ENCODE measurements at regions not wholly inside any gene's neighbourhood (a gene's known extent, or its start where the extent isn't known, plus 50 kb on each side); places are given as distances from the start of the nearest gene placed in this dataset.

DNA sequence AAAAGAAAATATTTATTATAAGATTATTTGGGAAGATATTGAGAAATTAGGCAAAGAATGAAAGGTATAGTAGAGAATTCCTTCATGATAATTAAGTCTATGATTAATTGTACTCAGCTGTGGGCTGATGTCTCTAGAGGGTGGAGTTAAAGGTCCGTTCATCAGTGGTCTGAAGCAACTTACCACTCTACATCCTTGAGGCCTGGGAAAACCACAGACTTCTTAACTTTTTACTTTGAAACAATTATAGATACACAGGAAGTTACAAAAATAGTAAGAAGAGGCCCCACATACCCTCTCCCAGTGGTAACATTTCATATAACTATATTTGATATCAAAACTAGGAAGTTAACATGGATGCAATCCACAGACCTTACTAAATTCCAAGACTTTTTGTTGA is 167.0 kb upstream of the NECTIN1 start:
- intact Hi-C loops (cut with DNase I), result no loop called here
- Histone ChIP-seq H3K9me3 (no peaks in the 10 kb centered on the region), H3K27me3 (no peaks in the 10 kb centered on the region), H3K4me1 (peaks cover 0 to 19% (median 4%) of the 10 kb centered on the region in 12 donors), H3K4me3 (no peak overlapping the region), H3K36me3 (no peaks in the 10 kb centered on the region), H3K27ac (no peak overlapping the region)
- no peak for DNase-seq
- no peak for ATAC-seq
- TF ChIP-seq POLR2A (IDR thresholded peaks at IDR 0.05), result no peak
- TF ChIP-seq, protein P1, sequence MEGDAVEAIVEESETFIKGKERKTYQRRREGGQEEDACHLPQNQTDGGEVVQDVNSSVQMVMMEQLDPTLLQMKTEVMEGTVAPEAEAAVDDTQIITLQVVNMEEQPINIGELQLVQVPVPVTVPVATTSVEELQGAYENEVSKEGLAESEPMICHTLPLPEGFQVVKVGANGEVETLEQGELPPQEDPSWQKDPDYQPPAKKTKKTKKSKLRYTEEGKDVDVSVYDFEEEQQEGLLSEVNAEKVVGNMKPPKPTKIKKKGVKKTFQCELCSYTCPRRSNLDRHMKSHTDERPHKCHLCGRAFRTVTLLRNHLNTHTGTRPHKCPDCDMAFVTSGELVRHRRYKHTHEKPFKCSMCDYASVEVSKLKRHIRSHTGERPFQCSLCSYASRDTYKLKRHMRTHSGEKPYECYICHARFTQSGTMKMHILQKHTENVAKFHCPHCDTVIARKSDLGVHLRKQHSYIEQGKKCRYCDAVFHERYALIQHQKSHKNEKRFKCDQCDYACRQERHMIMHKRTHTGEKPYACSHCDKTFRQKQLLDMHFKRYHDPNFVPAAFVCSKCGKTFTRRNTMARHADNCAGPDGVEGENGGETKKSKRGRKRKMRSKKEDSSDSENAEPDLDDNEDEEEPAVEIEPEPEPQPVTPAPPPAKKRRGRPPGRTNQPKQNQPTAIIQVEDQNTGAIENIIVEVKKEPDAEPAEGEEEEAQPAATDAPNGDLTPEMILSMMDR (IDR thresholded peaks at IDR 0.05), result no peak
- 50 to 66% (median 56%) methylated on average over 1 of the region's 1 CpG for WGBS, 4 donors

DNA sequence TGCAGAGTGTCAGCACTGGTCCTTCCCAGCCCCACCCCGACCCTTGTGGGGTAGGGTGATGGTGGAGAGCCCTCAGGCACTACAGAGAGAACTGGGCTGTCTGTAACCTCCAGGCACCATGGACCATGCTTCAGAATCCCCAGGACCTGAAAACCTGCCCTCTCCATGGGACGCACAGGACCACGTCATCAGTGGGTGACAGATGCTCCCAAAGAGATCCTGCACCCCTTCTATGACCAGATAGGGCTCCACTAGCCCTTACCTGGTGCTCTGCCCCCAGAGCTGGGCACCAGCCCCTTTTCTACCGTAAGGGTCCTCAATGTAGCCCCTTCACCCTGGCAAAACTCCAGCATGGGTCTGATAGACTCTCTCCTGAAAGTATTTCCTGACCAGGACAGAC is 165.9 kb upstream of the NECTIN1 start:
- Histone ChIP-seq H3K36me3 (no peaks in the 10 kb centered on the region), H3K4me3 (no peak overlapping the region), H3K27me3 (no peaks in the 10 kb centered on the region), H3K4me1 (peaks cover 0 to 28% (median 7%) of the 10 kb centered on the region in 12 donors), H3K9me3 (no peaks in the 10 kb centered on the region), H3K27ac (no peak overlapping the region)
- DNase-seq, result no peak
- no peak for ATAC-seq
- no peak for TF ChIP-seq POLR2A (IDR thresholded peaks at IDR 0.05)
- TF ChIP-seq, protein P1 (IDR thresholded peaks at IDR 0.05), result no peak
- intact Hi-C loops (cut with DNase I), result no loop called here
- 87 to 96% (median 91%) methylated on average over 4 of the region's 4 CpGs for WGBS, 4 donors

DNA sequence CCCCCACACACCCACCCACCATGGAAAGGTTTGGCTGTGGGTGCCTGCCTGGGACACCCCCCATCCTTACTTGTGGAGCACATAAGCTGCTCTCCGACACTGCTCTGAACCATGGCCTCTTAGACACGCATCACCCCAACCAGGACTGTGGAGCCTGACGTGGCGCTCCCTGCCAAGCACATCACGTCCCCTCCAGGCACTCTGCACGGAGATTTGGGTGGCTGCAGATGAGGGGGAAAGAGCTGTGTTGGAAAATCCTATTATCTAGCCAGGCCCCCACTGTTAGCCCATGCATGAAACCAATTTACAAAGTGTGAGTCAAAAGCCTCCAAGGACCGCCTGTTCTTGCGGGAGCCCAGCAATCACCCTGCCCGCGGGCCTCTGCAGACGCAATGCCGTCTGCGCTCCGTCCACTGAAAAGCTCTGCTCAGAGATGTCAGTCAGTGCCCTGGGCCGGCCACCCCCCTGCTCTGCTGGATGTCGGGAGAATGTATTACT is 163.4 kb upstream of the NECTIN1 start:
- intact Hi-C loops (cut with DNase I), result no loop called here
- H3K27ac ChIP-seq, result peak overlapping the region; percentile 51 to 93 (median 78)
- H3K4me3 ChIP-seq, result peak overlapping the region in 1 of 12 donors; percentile 36

DNA sequence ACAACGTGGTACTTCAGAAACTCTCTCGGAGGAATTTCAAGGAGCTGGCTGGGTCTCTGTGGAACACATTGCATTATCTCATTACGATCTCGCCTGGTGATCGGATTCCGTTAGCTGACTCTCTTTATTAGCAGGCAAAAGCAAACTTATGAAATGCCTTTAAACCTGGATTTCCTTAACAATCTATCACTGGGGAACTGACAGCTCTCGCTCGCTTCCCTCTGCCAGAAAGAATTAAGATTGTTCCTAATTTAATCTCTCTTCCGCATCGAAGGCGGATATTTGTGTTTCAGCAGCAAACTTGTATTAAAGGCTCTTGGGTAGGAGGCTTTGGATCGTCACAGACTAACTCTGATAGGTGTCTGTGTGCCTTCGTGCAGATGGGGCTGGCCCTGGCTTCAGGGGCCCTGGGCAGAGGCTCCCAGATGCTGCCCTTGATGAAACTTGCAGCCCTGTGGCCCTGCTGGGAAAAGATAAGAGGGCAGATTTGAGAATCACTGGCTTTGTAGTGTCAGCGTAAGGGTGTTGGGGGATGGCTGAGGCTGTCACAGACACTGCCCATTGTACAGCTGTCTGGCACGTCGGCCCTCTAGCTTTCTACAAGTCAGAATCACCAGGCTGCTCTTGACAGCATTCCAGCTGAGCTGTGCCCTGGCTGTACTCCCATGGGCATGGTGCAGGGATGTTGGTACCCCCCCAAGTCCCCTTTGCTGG is 162.2 kb upstream of the NECTIN1 start:
- no peak for TF ChIP-seq POLR2A (IDR thresholded peaks at IDR 0.05)
- TF ChIP-seq, protein P1 (IDR thresholded peaks at IDR 0.05), result no peak
- Histone ChIP-seq H3K27me3 (peaks cover 0 to 3% (median 0%) of the 10 kb centered on the region in 9 donors), H3K4me3 (no peak overlapping the region), H3K36me3 (no peaks in the 10 kb centered on the region), H3K27ac (peak overlapping the region in 11 of 12 donors; percentile 52 to 93 (median 81)), H3K9me3 (no peaks in the 10 kb centered on the region), H3K4me1 (peaks cover 0 to 39% (median 13%) of the 10 kb centered on the region in 12 donors)
- peak; percentile 76 to 92 (median 77) for DNase-seq
- intact Hi-C loops (cut with DNase I), result loop anchor here in 3 of 10 donors (1.0 to 2.0 kb wide), 2 partner anchors 112 kb away; no protein-coding TSS in a partner anchor
- ATAC-seq, result peak; percentile 86 to 97 (median 88)
- WGBS, 4 donors, result 30 to 39% (median 33%) methylated on average over 14 to 16 of the region's 16 CpGs

More for the DNA sequence above, 163.4 kb upstream of the NECTIN1 start:
- H3K9me3 ChIP-seq, result no peaks in the 10 kb centered on the region
- DNase-seq, result peak in 4 of 5 donors; percentile 23 to 84 (median 50)
- 20 to 54% (median 41%) methylated on average over 12 to 16 of the region's 16 CpGs for WGBS, 4 donors
- H3K27me3 ChIP-seq, result no peaks in the 10 kb centered on the region
- ATAC-seq, result peak; percentile 73 to 88 (median 78)
- TF ChIP-seq, protein P1 (IDR thresholded peaks at IDR 0.05), result no peak
- no peak for TF ChIP-seq POLR2A (IDR thresholded peaks at IDR 0.05)
- peaks cover 0 to 39% (median 13%) of the 10 kb centered on the region in 12 donors for H3K4me1 ChIP-seq
- no peaks in the 10 kb centered on the region for H3K36me3 ChIP-seq
